Kidney (tissue), 13 donors: ENCODE measurements at regions not wholly inside any gene's neighbourhood (a gene's known extent, or its start where the extent isn't known, plus 50 kb on each side); places are given as distances from the start of the nearest gene placed in this dataset.

ENCODE experiments used
- DNase-seq, 5 donors: peaks; one replicate each; pipeline ENCODE4 v3.0.0-alpha.2; 2013 to 2020
- FAIRE-seq: peaks from 2 replicates; lab custom pipeline; 2012; peaks lifted over from hg19 to GRCh38; lab: Jason Lieb, UNC
- H3K27ac ChIP-seq, 2 donors: one replicate each; pipeline ENCODE4 v1.7.0; 2013; ENCODE audit warnings: low read depth in 2 of 2, low read length in 2 of 2, inconsistent platforms in 1 of 2
- H3K27me3 ChIP-seq: one replicate; pipeline ENCODE4 v1.7.1; 2013; ENCODE audit warnings: low read length, inconsistent platforms; ENCODE audit not compliant: control insufficient read depth, insufficient read depth
- H3K36me3 ChIP-seq, 3 donors: one replicate each; pipeline versions ENCODE4 v1.7.0 to v1.7.1; 2013; ENCODE audit warnings: low read length in 3 of 3, control low read depth in 1 of 3, inconsistent platforms in 1 of 3; ENCODE audit not compliant: insufficient read depth in 3 of 3, control insufficient read depth in 2 of 3
- H3K4me1 ChIP-seq, 3 donors: one replicate each; pipeline versions ENCODE4 v1.7.0 to v1.7.1; 2013; ENCODE audit warnings: low read length in 3 of 3, inconsistent platforms in 1 of 3, low read depth in 1 of 3; ENCODE audit not compliant: control insufficient read depth in 2 of 3, insufficient read depth in 2 of 3
- H3K4me3 ChIP-seq, 3 donors: one replicate each; pipeline versions ENCODE4 v1.7.0 to v1.8.1; 2013; ENCODE audit warnings: low read length in 3 of 3, control low read depth in 1 of 3, inconsistent platforms in 1 of 3
- H3K9ac ChIP-seq, 3 donors: one replicate each; pipeline versions ENCODE4 v1.7.0 to v1.7.1; 2013; ENCODE audit warnings: low read length in 3 of 3, control low read depth in 1 of 3, inconsistent platforms in 1 of 3
- H3K9me3 ChIP-seq, 3 donors: one replicate each; pipeline versions ENCODE4 v1.7.0 to v1.7.1; 2013; ENCODE audit warnings: low read length in 3 of 3, control low read depth in 1 of 3, inconsistent platforms in 1 of 3; ENCODE audit not compliant: control insufficient read depth in 2 of 3, insufficient read depth in 1 of 3
- intact Hi-C: fragments of 100-400 bp; cut with DNase I; formaldehyde crosslinking; loops from one replicate; pipeline ENCODE4 v1.11.1; 2022
- TF ChIP-seq, protein P1 (sequence below): IDR thresholded peaks from 3 replicates; pipeline ENCODE4 v1.5.1; 2012; ENCODE audit warnings: mild to moderate bottlenecking, moderate library complexity, borderline replicate concordance; ENCODE audit not compliant: insufficient read depth; ENCODE audit errors: extremely low read depth
- donor health status: control.
- donor health status: control.
- donor health status: control.
- donor health status: control.
- donor health status: control.
- donor health status: DM: yes; HTN: yes; CAD: no.
- donor health status: Normal renal cell carcinoma (clear cell type).

DNA sequence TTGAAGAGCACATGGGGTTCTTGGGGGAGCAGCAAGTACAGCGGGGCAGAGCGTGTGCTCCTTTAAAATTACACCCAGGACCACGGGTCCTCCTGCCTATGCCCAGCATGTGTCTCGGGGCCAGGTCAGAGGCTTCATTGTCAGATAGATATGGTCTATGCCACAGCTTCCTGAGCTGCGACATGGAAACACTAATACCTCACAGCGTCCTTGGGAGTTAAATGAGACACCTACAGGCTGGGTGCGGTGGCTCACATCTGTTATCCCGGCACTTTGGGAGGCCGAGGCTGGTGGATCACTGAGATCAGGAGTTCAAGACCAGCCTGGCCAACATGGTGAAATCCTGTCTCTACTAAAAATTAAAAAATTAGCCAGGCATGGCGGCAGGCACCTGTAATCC lies 110.8 kb upstream of the ATL2 start:
- H3K9ac ChIP-seq = no peak overlapping the region
- H3K27me3 ChIP-seq = no peaks in the 10 kb centered on the region
- intact Hi-C loops = no loop called here
- DNase-seq = no peak
- no peaks in the 10 kb centered on the region for H3K9me3 ChIP-seq
- H3K4me1 ChIP-seq = no peaks in the 10 kb centered on the region
- no peaks in the 10 kb centered on the region for H3K36me3 ChIP-seq
- no peak overlapping the region for H3K4me3 ChIP-seq
- no peak overlapping the region for H3K27ac ChIP-seq
- TF ChIP-seq, protein P1, sequence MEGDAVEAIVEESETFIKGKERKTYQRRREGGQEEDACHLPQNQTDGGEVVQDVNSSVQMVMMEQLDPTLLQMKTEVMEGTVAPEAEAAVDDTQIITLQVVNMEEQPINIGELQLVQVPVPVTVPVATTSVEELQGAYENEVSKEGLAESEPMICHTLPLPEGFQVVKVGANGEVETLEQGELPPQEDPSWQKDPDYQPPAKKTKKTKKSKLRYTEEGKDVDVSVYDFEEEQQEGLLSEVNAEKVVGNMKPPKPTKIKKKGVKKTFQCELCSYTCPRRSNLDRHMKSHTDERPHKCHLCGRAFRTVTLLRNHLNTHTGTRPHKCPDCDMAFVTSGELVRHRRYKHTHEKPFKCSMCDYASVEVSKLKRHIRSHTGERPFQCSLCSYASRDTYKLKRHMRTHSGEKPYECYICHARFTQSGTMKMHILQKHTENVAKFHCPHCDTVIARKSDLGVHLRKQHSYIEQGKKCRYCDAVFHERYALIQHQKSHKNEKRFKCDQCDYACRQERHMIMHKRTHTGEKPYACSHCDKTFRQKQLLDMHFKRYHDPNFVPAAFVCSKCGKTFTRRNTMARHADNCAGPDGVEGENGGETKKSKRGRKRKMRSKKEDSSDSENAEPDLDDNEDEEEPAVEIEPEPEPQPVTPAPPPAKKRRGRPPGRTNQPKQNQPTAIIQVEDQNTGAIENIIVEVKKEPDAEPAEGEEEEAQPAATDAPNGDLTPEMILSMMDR = no peak
- FAIRE-seq = no peak

DNA sequence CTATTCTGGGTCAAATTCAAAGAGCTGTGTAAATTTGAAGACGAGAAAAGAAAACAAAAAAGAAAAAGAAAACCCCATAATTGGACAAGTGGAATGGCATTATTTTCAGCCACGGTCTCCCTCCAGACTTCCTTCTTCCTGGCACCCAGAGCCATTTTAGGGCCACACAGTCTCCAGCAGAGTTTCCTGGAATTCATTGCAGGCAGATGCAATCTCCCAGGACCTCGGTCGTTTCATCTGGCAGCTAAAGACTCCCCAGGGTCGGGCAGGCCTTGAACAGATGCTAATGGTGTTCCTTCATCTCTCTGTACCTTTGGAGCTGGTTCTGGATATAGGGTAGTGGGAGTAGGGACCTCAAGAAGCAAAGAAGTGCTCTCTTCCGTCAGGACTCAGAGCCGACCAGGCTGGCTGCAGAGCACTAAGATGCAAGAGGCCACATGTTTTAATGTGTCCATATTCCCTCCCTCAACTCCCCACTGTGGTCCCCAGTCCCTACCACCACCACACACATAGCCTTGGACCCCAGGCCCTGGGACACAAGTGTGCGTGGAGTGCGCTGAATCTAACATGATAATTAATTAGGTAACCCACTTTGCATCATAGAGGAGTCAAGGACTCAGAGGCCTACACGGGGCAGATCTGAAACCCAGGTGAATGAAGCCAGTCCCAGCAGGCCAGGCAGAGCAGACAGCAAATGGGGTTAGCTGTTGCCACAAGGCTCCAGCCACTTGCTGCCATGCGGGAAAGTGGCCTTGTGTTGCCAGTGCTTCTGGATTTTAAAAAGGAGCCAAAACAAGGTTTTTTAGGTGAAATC lies 109.3 kb upstream of the ATL2 start:
- DNase-seq (no peak), FAIRE-seq (no peak)
- H3K36me3 ChIP-seq = no peaks in the 10 kb centered on the region
- H3K27ac ChIP-seq = no peak overlapping the region
- H3K9ac ChIP-seq = no peak overlapping the region
- TF ChIP-seq, protein P1 = no peak
- no peaks in the 10 kb centered on the region for H3K4me1 ChIP-seq
- intact Hi-C loops = no loop called here
- H3K9me3 ChIP-seq = no peaks in the 10 kb centered on the region
- H3K4me3 ChIP-seq = no peak overlapping the region
- H3K27me3 ChIP-seq = no peaks in the 10 kb centered on the region

DNA sequence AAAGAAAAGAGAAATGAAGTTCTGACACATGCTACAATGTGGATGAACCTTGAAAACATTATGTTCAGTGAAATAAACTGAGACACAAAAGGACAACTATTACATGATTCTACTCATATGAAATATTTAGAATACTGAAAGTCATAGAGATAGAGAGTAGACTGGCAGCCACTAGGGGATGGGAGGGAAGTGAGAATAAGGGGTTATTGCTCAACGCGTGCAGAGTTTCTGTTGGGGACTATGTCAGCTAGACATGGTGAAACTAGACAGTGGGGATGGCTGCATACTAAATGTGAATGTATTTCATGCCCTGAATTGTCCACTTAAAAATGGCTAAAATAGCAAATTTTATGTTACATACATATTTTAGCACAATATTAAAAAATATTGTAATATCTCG lies 108.7 kb upstream of the ATL2 start:
- no peaks in the 10 kb centered on the region for H3K4me1 ChIP-seq
- H3K9me3 ChIP-seq = peaks cover 0 to 2% (median 0%) of the 10 kb centered on the region in 3 donors
- FAIRE-seq (no peak), DNase-seq (no peak)
- H3K27me3 ChIP-seq = no peaks in the 10 kb centered on the region
- H3K27ac ChIP-seq = no peak overlapping the region
- H3K4me3 ChIP-seq = no peak overlapping the region
- intact Hi-C loops = no loop called here
- TF ChIP-seq, protein P1 = no peak
- H3K9ac ChIP-seq = no peak overlapping the region
- H3K36me3 ChIP-seq = no peaks in the 10 kb centered on the region
